Body of pancreas (tissue), 4 donors: ENCODE measurements at regions not wholly inside any gene's neighbourhood (a gene's known extent, or its start where the extent isn't known, plus 50 kb on each side); places are given as distances from the start of the nearest gene placed in this dataset.

Experiments used
- POLR2A ChIP-seq, 3 donors: fragments of 450-650 bp; IDR thresholded peaks; one replicate each; pipeline ENCODE4 v1.6.1; 2016; ENCODE audit warnings: antibody characterized with exemption in 3 of 3, mild to moderate bottlenecking in 2 of 3
- TF ChIP-seq, protein P1 (sequence below), 7 experiments: fragments of 450-650 bp in 4 of 7; fragments of 200-600 bp in 3 of 7; sonication (generic) in 3 of 7; IDR thresholded peaks; one replicate each; pipeline ENCODE4 v1.5.1; 2016 to 2019; ENCODE audit warnings: antibody characterized with exemption in 7 of 7

- TF ChIP-seq, protein P1, sequence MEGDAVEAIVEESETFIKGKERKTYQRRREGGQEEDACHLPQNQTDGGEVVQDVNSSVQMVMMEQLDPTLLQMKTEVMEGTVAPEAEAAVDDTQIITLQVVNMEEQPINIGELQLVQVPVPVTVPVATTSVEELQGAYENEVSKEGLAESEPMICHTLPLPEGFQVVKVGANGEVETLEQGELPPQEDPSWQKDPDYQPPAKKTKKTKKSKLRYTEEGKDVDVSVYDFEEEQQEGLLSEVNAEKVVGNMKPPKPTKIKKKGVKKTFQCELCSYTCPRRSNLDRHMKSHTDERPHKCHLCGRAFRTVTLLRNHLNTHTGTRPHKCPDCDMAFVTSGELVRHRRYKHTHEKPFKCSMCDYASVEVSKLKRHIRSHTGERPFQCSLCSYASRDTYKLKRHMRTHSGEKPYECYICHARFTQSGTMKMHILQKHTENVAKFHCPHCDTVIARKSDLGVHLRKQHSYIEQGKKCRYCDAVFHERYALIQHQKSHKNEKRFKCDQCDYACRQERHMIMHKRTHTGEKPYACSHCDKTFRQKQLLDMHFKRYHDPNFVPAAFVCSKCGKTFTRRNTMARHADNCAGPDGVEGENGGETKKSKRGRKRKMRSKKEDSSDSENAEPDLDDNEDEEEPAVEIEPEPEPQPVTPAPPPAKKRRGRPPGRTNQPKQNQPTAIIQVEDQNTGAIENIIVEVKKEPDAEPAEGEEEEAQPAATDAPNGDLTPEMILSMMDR (IDR thresholded peaks at IDR 0.05): no peak
- TF ChIP-seq POLR2A (IDR thresholded peaks at IDR 0.05): no peak
Observed at GRCh38 chr2:16014041-16014787, 73.9 kb downstream of the MYCN start.
